A673 (cell line): ENCODE measurements at regions not wholly inside any gene's neighbourhood (a gene's known extent, or its start where the extent isn't known, plus 50 kb on each side); places are given as distances from the start of the nearest gene placed in this dataset.

Experiments used
- EZH2 ChIP-seq: fragments of 200-600 bp; sonication (generic); IDR thresholded peaks from 2 replicates; pipeline ENCODE4 v1.6.1; 2017; ENCODE audit warnings: borderline replicate concordance, low read depth, mild to moderate bottlenecking, mixed read lengths, antibody characterized with exemption, low read length; ENCODE audit not compliant: poor library complexity, severe bottlenecking
- TF ChIP-seq, protein P1 (sequence below): fragments of 300-800, 200-600 bp; sonication (generic); conservative IDR thresholded peaks from 2 replicates; pipeline ENCODE4 v1.5.1; 2017; ENCODE audit warnings: low read depth, mild to moderate bottlenecking, antibody characterized with exemption, low read length, moderate library complexity, mixed read lengths

DNA sequence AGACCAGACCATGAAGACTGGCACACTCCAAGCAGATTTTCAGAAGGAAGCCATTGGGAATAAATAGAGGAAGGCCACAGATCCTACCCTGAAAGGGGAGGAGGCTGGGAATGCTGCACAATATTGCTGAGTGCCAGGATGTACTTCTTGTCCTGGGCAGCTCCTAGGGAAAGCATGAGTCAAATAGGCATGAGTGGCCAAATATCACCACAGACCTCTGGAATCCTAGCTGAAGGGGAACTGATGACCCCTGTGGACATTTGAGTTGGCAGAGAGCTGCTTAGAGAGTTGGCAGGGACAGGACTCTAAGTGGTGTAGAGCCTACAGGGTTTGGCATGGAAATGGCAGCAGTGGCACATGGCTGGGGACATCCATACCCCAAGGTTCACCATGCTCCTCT, 234.3 kb upstream of the TRPC4 start:
- no peak for TF ChIP-seq EZH2
- TF ChIP-seq, protein P1, sequence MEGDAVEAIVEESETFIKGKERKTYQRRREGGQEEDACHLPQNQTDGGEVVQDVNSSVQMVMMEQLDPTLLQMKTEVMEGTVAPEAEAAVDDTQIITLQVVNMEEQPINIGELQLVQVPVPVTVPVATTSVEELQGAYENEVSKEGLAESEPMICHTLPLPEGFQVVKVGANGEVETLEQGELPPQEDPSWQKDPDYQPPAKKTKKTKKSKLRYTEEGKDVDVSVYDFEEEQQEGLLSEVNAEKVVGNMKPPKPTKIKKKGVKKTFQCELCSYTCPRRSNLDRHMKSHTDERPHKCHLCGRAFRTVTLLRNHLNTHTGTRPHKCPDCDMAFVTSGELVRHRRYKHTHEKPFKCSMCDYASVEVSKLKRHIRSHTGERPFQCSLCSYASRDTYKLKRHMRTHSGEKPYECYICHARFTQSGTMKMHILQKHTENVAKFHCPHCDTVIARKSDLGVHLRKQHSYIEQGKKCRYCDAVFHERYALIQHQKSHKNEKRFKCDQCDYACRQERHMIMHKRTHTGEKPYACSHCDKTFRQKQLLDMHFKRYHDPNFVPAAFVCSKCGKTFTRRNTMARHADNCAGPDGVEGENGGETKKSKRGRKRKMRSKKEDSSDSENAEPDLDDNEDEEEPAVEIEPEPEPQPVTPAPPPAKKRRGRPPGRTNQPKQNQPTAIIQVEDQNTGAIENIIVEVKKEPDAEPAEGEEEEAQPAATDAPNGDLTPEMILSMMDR = no peak
